ENCODE measurements at regions not wholly inside any gene's neighbourhood (a gene's known extent, or its start where the extent isn't known, plus 50 kb on each side); places are given as distances from the start of the nearest gene placed in this dataset.
"Not testable (repeated sequence)": the region's sequence is repeated elsewhere in the genome, so short reads cannot be mapped to it uniquely, and the experiment has no call there.

DNA sequence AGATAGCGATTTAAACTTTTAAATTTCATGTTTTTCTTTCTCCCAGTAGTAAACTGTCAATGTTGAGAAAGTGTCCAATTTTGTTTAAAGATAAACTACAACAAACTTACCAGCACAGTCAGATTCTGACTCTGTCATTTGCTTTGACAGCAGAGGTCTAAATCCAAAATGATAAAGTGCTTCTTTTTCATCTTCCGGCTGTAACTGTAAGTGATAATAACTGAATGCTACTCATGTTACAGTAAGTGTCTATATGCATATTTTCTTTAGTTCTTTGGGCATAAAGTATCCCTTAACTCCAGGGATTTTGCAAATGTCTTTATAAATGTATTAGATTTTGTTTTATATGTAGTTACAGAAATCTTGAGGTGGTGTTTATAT is 610.4 kb downstream of the RFPL4B start:
- DNase-seq (ENCODE audit: insufficient read length, low spot score) (no peak), FAIRE-seq (no peak)

DNA sequence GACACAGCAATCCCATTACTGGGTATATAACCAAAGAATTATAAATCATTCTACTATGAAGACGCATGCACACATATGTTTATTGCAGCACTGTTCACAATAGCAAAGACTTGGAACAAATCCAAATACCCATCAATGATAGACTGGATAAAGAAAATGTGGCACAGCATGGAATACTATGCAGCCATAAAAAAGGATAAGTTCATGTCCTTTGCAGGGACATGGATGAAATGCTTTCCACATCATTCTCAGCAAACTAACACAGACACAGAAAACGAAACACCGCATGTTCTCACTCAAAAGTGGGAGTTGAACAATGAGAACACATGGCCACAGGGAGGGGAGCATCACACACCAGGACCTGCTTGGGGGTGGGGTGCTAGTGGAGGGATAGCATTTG is 613.0 kb downstream of the RFPL4B start:
- DNase-seq (ENCODE audit: insufficient read length, low spot score); FAIRE-seq: not testable (repeated sequence)

GRCh38 chr6:112967974-112968373 is 620.8 kb downstream of the RFPL4B start:
- FAIRE-seq (no peak), DNase-seq (ENCODE audit: insufficient read length, low spot score) (no peak)

- FAIRE-seq (no peak), DNase-seq (ENCODE audit: insufficient read length, low spot score) (no peak)
Measured at GRCh38 chr6:112971651-112972050, 624.5 kb downstream of the RFPL4B start.

GRCh38 chr6:112974931-112975330 is 627.8 kb downstream of the RFPL4B start:
- not testable (repeated sequence) for FAIRE-seq; DNase-seq (ENCODE audit: insufficient read length, low spot score)

DNA sequence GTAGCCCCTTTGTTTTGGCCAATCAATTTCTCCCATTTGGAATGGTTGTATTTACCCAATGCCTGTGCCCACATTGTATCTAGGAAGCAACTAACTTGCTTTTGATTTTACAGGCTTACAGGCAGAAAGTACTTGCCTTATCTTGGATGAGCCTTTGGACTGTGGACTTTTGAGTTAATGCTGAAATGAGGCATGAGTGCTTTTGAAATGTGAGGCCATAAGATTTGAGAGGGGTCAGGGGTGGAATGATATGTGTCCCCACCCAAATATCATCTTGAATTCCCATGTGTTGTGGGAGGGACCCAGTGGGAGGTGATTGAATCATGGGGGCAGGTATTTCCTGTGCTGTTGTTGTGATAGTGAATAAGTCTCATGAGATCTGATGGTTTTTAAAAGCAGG is 629.4 kb downstream of the RFPL4B start:
- FAIRE-seq; DNase-seq (ENCODE audit: insufficient read length, low spot score): not testable (repeated sequence)

GRCh38 chr6:112979830-112980229 is 632.7 kb downstream of the RFPL4B start:
- FAIRE-seq (no peak), DNase-seq (ENCODE audit: insufficient read length, low spot score) (no peak)

DNA sequence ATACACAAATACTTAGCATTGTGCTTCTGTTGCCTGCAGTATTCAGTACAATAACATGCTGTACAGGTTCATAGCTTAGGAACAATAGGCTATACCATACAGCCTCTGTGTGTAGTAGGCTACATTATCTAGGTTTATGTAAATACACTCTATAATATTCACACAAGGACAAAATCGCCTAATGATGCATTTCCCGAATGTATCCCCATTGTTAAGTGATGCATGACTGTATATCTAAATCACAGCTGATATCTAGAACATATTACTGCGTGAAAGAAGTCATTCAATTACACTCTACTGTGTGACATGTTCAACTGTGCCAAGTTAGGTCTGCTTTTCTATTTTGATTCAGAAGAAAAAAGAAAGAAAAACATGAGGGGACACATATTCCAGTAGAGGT is 633.5 kb downstream of the RFPL4B start:
- FAIRE-seq, result no peak
- DNase-seq (ENCODE audit: insufficient read length, low spot score), result no peak

DNA sequence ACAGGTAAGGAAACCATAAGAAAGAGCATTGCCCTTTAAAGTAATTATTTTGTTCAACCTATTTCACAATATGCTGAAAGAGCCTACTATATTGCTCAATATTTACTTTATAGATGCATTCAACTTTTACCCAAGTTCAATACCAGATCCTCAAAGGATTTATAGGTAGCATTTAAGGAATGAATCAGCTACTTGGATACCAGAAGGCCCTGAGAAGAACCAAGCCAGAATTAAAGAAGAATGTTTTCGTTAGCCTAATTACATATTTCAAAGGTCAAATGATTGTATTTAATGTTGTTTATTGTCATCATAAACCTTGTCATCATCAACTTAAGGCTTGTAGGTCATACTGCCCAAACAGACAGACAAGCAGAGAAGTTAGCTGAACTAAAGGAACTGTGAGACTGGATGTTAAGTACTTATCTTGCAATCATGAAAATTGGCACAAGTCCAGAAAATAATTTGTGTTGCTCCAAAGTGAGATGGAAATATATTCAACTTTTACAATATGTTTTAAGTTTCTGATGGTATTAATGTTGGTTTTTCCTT is 636.7 kb downstream of the RFPL4B start:
- FAIRE-seq (no peak), DNase-seq (ENCODE audit: insufficient read length, low spot score) (no peak)

GRCh38 chr6:112984899-112985298 is 637.8 kb downstream of the RFPL4B start:
- FAIRE-seq, result no peak
- DNase-seq (ENCODE audit: insufficient read length, low spot score), result no peak

GRCh38 chr6:112986321-112986720 is 639.2 kb downstream of the RFPL4B start:
- DNase-seq (ENCODE audit: insufficient read length, low spot score) (no peak), FAIRE-seq (no peak)

DNA sequence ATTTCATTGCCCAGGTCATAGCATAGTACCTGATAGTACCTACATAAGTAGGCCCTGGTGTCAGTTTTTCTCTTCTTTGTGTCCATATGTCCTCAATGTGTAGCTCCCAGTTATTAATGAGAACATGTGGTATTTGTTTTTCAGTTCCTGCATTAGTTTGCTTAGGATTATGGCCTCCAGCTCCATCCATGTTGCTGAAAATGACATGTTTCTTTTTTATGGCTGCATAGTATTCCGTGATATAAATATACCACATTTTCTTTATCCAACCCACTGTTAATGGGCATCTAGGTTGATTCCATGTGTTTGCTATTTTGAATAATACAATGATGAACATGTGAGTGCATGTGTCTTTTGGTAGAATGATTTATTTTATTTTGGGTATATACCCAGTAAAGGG is 641.6 kb downstream of the RFPL4B start:
- FAIRE-seq (no peak), DNase-seq (ENCODE audit: insufficient read length, low spot score) (no peak)

DNA sequence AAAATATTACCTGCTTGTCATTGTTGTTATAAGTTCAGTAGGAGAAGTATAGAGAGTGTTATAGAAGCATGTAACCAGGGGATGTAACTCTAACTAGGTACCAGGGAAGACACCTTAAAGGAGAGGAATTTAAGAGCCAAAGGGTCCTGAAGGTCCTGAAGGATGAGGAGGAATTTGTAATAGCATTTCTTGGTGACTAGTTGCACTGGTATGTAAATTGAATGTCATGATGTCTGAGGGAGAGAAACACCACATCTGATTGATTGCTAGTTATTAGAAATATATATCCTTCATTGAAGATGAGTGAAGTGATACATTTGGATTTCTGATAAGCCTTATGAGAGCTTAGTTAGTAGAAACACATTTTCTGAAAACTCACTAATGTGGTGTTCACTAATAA is 643.8 kb downstream of the RFPL4B start:
- no peak for FAIRE-seq
- no peak for DNase-seq (ENCODE audit: insufficient read length, low spot score)

DNA sequence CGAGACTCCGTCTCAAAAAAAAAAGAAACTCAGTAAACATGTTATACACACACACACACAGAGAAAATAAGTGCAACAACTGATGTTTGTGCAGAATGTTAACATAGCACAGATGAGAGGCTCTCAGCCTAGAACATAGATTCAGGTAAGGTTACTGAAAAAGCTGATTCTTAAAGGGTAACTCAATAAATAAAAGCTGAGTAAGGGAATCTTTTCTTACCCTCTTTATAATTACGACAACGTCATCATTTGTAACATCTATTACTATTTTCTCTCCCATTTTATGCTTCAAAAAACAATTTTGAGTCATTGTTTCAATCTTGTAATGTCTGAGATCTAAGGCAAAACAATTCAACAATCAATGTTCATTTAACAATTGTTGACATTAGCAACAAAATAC is 644.8 kb downstream of the RFPL4B start:
- FAIRE-seq (no peak), DNase-seq (ENCODE audit: insufficient read length, low spot score) (no peak)

- no peak for FAIRE-seq
- no peak for DNase-seq (ENCODE audit: insufficient read length, low spot score)
Measured at GRCh38 chr6:112997421-112998085, 650.4 kb downstream of the RFPL4B start.

DNA sequence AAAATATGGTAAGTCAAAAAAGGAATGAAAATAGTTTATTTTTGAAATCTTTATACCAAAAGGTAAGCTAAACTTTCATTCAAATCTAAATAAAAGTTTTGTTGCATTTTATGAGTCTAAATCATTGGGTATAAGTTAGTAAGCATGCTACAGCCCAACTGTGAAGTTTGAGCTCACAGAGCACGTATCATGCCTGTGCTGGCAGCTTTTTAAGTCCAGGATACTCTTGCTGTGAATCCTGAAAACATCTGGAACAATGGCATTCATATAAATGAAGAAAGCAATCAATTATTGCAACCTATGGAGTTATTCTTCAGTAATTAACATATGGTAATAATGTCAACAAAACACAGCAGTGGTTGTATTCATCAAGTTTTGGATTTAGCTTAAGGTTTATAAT is 656.9 kb downstream of the RFPL4B start:
- FAIRE-seq (no peak), DNase-seq (ENCODE audit: insufficient read length, low spot score) (no peak)

DNA sequence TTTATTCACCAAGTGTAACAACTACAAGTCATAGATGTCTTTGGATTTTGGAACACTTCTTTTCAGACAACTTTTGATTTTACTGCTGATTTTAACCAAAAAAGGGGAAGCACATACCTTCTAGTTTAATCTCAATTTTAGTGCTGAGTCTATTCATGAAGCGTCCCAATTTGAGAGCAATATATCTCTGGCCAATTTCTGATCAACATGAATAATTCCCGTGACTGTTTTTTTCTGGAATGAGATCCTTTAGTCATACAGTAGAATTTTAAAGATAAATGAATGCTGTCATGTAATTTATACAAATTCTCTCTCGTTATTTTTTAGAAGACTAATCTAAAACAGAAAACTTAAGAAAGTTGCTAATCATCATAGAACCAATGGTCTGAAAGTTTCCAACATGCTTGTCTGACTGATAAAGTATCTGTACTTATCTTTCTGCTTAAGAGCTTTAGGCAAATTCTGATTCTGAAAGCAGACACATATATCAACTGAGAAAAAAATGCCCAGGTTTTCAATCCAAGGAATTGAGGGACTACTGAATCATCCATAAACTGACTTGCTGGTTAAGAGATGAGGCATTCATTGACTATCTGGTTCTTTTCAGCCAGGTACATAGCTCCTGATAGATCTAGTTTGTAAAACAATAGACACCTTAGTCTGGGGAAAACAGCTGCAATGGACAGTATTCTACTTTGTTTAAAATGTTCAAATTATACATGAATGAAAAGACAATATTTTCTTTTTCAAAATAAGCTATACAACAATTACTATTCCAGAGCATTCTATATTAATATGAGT is 657.5 kb downstream of the RFPL4B start:
- FAIRE-seq, result no peak

GRCh38 chr6:113006494-113006893 is 659.4 kb downstream of the RFPL4B start:
- DNase-seq (ENCODE audit: insufficient read length, low spot score) (no peak), FAIRE-seq (no peak)

More for the DNA sequence above, 657.5 kb downstream of the RFPL4B start:
- DNase-seq (ENCODE audit: insufficient read length, low spot score), result no peak

DNA sequence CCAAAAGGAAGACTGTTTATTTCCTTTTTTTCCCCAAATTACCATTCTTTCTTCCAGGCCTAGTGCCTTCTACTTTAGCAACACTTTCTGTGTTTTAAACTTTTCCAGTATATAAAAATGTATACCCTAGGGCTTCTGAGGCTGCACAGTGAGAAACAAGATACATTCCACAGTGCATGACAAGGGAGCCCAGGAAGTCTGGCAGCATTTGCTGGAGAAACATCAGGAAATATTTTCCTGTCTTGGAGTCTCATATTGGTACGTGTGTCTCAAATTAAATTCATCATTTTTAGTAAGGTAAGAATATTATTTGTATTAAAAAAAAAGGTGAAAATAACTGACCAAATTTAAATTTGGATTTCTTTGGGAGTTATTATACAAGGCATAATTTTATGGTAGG is 662.6 kb downstream of the RFPL4B start:
- DNase-seq (ENCODE audit: insufficient read length, low spot score) (no peak), FAIRE-seq (no peak)

DNA sequence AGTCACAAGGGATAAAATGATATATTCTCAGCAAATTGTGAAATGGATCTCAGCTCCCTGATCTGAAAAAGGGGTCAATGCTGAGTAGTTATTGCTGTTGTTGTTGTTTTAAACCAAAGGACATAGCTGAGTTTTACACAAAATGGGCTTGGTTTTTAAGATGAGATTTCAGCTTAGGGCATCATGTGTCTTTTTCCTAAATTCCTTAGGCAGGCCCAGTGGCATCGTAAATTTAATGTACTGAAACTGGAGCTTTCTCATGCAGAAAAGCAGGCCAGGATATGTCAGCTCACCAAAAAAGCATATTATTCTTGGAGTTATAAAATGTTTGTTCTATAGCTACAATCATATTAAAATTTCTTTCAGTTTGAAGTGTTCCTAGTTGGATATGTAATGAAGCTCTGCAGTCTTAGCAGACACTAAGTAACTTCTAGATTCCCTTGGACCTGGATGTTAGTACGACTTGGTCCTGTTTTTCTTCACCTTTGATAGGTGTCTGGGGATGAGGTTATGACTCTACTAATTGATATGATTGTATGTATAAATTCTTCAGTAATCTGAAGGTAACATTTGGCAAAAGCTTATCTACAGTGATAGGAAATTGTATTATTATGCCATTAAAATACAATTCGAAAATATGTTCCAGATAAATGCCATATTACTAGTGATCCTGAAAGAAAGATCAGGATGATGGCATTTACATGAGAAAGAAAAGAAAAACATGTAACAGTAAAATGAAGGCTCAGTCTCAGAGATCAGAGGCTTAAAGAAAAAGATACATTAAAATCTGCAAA is 663.3 kb downstream of the RFPL4B start:
- FAIRE-seq (no peak), DNase-seq (ENCODE audit: insufficient read length, low spot score) (no peak)

DNA sequence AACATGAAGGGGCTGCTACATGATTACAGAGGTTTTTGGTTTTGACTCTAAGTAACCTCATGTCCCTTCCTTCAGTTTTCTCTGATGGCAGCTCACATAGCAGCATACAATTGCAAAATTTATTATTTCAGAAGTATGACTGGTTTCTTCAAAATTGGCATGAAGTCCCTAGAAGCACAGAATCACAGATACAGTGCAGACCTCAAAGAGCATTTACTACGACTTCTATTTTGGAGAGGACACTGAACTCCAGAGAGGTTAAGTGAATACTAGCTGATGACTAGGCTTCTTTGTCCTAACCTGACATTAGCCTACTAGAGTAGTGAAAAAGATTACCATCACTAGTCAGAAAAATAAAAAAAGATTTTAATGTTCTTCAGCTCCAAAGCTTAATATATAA is 664.3 kb downstream of the RFPL4B start:
- DNase-seq (ENCODE audit: insufficient read length, low spot score) (no peak), FAIRE-seq (no peak)

All from GM19239 (cell line).